GM12865 (cell line): ENCODE measurements at regions not wholly inside any gene's neighbourhood (a gene's known extent, or its start where the extent isn't known, plus 50 kb on each side); places are given as distances from the start of the nearest gene placed in this dataset.
"Not testable (repeated sequence)": the region's sequence is repeated elsewhere in the genome, so short reads cannot be mapped to it uniquely, and the experiment has no call there.

Experiments used
- DNase-seq: peaks from one replicate; pipeline ENCODE4 v3.0.0; 2010; ENCODE audit warnings: low read depth
- H3K4me3 ChIP-seq: 2 replicates; pipeline ENCODE4 v1.5.1; 2011; ENCODE audit warnings: mild to moderate bottlenecking, low read depth, low read length, control low read depth
- CTCF ChIP-seq: IDR thresholded peaks from 2 replicates; pipeline ENCODE4 v1.5.1; 2011; ENCODE audit warnings: low read length, control low read depth, low read depth, inconsistent platforms; ENCODE audit not compliant: insufficient read depth; ENCODE audit errors: missing control alignments

- no peak for DNase-seq
- no peak for TF ChIP-seq CTCF
Observed at GRCh38 chr17:45667591-45668171, 116.4 kb upstream of the CRHR1 start.

GRCh38 chr17:45668316-45668715 lies 115.8 kb upstream of the CRHR1 start:
- no peak overlapping the region for H3K4me3 ChIP-seq
- no peak for TF ChIP-seq CTCF
- DNase-seq = no peak

More at GRCh38 chr17:45667591-45668171, 116.4 kb upstream of the CRHR1 start:
- no peak overlapping the region for H3K4me3 ChIP-seq

- H3K4me3 ChIP-seq = no peak overlapping the region
- DNase-seq = no peak
Observed at GRCh38 chr17:45672301-45672700, 111.8 kb upstream of the CRHR1 start.

GRCh38 chr17:45672792-45673191 lies 111.3 kb upstream of the CRHR1 start:
- DNase-seq = no peak
- no peak overlapping the region for H3K4me3 ChIP-seq
- no peak for TF ChIP-seq CTCF

More at GRCh38 chr17:45672301-45672700, 111.8 kb upstream of the CRHR1 start:
- TF ChIP-seq CTCF = no peak

GRCh38 chr17:45673759-45674158 lies 110.4 kb upstream of the CRHR1 start:
- not testable (repeated sequence) for DNase-seq

GRCh38 chr17:45675012-45675411 lies 109.1 kb upstream of the CRHR1 start:
- H3K4me3 ChIP-seq = no peak overlapping the region
- no peak for DNase-seq
- no peak for TF ChIP-seq CTCF

More at GRCh38 chr17:45673759-45674158, 110.4 kb upstream of the CRHR1 start:
- not testable (repeated sequence) for H3K4me3 ChIP-seq

GRCh38 chr17:45675892-45676291 lies 108.2 kb upstream of the CRHR1 start:
- DNase-seq = no peak
- no peak overlapping the region for H3K4me3 ChIP-seq
- no peak for TF ChIP-seq CTCF
